RWPE1 (cell line): ENCODE measurements at regions not wholly inside any gene's neighbourhood (a gene's known extent, or its start where the extent isn't known, plus 50 kb on each side); places are given as distances from the start of the nearest gene placed in this dataset.

ENCODE experiments used
- CTCF ChIA-PET: fragments of 350-600 bp; sonication (Branson Sonifier 250); formaldehyde crosslinking; extraction: SDS; loops from one replicate; lab custom pipeline; 2021; lab: Yijun Ruan, JAX
- POLR2A ChIA-PET: fragments of 400-600 bp; formaldehyde crosslinking; extraction: SDS; loops from one replicate; lab custom pipeline; 2020; ENCODE audit warnings: antibody characterized with exemption; ENCODE audit not compliant: low non-redundant PET; lab: Yijun Ruan, JAX
- DNase-seq: peaks from one replicate; pipeline ENCODE4 v3.0.0; 2012; ENCODE audit warnings: low spot score
- H3K27ac ChIP-seq: fragments of 450-650 bp; 2 replicates; pipeline ENCODE4 v1.5.1; 2017
- TF ChIP-seq, protein P1 (sequence below): fragments of 450-650 bp; conservative IDR thresholded peaks from 2 replicates; pipeline ENCODE4 v1.5.1; 2017; ENCODE audit warnings: low read depth, mild to moderate bottlenecking

DNA sequence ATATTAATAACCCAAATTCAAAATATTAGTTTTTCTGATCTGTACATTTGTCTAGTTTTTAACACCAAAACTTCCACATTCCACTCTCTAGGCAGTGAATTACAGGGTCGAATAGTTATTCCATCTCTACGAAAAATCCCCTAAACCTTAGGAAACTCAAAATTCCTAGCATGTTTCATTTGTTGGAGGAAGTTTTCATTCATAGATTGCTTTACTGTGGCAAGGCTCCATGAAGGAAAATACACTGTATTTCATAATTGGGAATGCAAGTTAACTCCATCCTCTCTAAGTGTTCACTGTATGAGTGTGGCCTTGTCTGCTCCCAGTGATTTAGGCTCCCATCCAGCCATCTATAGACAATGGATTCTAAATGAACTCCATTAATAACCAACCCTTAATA is 296.1 kb downstream of the TENT5A start:
- TF ChIP-seq, protein P1, sequence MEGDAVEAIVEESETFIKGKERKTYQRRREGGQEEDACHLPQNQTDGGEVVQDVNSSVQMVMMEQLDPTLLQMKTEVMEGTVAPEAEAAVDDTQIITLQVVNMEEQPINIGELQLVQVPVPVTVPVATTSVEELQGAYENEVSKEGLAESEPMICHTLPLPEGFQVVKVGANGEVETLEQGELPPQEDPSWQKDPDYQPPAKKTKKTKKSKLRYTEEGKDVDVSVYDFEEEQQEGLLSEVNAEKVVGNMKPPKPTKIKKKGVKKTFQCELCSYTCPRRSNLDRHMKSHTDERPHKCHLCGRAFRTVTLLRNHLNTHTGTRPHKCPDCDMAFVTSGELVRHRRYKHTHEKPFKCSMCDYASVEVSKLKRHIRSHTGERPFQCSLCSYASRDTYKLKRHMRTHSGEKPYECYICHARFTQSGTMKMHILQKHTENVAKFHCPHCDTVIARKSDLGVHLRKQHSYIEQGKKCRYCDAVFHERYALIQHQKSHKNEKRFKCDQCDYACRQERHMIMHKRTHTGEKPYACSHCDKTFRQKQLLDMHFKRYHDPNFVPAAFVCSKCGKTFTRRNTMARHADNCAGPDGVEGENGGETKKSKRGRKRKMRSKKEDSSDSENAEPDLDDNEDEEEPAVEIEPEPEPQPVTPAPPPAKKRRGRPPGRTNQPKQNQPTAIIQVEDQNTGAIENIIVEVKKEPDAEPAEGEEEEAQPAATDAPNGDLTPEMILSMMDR: no peak
- no peak overlapping the region for H3K27ac ChIP-seq
- no peak for DNase-seq
- ChIA-PET CTCF (no interaction called here), POLR2A (no interaction called here)

DNA sequence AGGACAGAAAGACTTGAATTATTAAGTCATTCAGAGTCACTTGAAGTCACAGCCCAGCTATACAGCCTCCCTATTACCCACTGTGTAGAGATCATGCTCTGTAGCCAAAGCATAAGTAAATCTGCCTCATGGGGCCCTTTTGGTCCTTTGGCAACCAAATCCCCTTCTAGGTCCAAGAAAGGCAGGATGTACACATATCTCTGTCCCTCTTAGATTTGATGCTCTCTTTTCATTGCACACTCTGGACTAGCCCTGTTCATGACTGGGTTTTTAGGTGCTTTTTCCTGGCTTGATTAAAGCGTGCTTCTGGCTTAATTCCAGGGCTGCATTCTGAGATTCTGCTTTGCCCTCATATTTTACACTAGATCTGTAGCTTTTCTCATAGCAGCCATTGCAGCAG is 296.8 kb downstream of the TENT5A start:
- TF ChIP-seq, protein P1: no peak
- no peak overlapping the region for H3K27ac ChIP-seq
- ChIA-PET CTCF (no interaction called here), POLR2A (no interaction called here)
- no peak for DNase-seq

DNA sequence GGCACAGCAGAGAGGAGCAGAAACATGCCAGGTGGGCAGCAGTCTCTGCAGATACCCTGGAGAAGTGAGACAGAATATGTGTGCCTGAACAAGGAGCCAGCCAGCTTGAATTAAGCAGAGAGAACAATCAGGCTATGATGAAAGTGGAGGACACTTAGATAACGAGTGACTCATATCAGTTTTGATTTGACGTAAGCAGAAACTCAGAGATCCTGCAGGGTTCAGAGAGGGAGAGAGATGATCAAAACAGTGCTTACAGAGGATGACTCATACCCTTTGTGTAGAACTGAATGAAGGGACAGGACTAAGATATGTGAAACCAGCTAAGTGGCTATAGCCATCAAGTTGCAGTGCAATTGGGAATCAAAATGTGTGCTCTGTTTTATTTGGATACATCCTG is 300.7 kb downstream of the TENT5A start:
- peak; percentile 39 for DNase-seq
- POLR2A ChIA-PET: no interaction called here
- CTCF ChIA-PET: interaction anchor here (0.5 kb wide), 1 partner anchor 1238 kb away, joined by 3 read pairs; no protein-coding TSS in a partner anchor
- TF ChIP-seq, protein P1: no peak
- no peak overlapping the region for H3K27ac ChIP-seq

DNA sequence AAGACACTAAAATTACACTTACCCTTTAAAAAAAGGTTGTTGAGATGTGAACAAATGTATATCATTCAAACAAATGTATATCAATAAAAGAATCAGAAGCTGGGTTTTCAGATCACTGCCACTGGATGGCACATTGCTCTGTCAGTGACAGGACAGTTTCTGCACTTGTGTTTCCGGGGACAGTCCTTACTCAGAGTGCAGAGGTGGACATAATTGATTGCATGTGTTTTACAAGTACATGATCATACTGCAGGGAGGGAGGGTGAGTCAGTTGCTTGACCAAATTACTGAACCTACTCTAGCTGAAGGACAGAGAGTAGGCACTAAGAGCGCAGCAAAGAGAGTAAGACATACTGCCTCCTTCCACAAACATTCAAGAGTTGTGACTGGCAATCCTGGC is 302.3 kb downstream of the TENT5A start:
- POLR2A ChIA-PET: no interaction called here
- DNase-seq: no peak
- CTCF ChIA-PET: no interaction called here
- TF ChIP-seq, protein P1: no peak
- H3K27ac ChIP-seq: no peak overlapping the region

DNA sequence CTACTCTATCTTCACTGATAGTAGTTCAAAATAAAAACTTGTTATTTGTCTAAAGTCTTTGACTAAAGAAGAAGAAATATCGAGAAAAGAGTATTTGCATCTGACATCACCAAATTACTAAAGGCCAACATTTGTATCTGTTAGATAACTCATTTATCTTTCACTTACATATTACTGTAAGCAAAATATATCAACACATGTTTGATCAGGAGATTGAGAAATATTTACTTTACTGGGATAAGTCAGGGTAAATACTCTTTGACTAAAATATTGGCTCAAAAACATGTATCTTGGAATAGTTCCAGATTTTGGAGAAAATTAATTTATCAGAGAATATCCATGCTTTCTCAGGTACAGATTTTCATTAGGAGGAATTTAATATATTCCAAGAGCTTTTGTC is 306.0 kb downstream of the TENT5A start:
- no peak for DNase-seq
- H3K27ac ChIP-seq: no peak overlapping the region
- TF ChIP-seq, protein P1: no peak
- ChIA-PET POLR2A (interaction anchor here (0.7 kb wide), 1 partner anchor 573 kb away, joined by 3 read pairs; no protein-coding TSS in a partner anchor), CTCF (no interaction called here)

DNA sequence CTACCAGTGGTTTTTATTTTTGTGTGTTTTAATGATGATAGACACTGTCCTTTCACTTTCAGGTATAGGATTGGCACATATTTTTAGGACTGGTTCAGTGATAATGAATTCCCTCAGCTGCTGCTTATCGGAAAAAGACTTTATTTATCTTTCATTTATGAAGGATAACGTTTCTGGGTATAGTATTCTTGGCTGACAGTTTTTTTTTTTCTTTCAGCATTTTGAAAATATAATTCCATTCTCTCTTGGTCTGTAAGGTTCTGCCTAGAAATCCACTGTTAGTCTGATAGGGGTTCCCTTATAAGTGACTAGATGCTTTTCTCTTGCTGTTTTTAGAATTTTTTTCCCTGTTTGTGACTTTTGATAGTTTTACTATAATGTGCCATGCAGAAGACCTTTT is 313.1 kb downstream of the TENT5A start:
- ChIA-PET POLR2A (no interaction called here), CTCF (no interaction called here)
- no peak overlapping the region for H3K27ac ChIP-seq
- no peak for DNase-seq
- TF ChIP-seq, protein P1: no peak
